Fibroblast of peridontal ligament (primary cell): ENCODE measurements at regions not wholly inside any gene's neighbourhood (a gene's known extent, or its start where the extent isn't known, plus 50 kb on each side); places are given as distances from the start of the nearest gene placed in this dataset.
A peak's percentile ranks its signal among the peaks of the same experiment; 100 is the strongest.

Experiments
- DNase-seq: peaks from one replicate; pipeline ENCODE4 v3.0.0-alpha.2; 2010; ENCODE audit errors: extremely low read depth

- no peak for DNase-seq
Observed at GRCh38 chr6:106035655-106036054, 50.5 kb upstream of the PRDM1 start.

DNA sequence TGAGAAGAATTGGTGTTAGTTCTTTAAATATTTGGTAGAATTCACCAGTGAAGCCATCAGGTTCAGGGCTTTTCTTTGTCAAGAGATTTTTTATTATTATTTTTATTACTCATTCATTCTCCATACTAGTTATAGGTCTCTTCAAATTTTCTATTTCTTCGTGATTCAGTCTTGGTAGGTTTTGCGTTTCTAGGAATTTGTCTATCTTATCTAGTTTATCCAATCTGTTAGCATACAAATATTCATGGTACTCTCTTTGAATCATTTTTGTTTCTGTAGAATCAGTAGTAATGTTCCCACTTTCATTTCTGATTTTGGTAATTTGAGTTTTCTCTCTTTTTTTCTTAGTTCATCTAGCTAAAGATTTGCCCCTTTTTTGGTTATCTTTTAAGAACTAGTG lies 52.3 kb upstream of the PRDM1 start:
- DNase-seq: no peak

GRCh38 chr6:106027758-106028157 lies 58.4 kb upstream of the PRDM1 start:
- no peak for DNase-seq

DNA sequence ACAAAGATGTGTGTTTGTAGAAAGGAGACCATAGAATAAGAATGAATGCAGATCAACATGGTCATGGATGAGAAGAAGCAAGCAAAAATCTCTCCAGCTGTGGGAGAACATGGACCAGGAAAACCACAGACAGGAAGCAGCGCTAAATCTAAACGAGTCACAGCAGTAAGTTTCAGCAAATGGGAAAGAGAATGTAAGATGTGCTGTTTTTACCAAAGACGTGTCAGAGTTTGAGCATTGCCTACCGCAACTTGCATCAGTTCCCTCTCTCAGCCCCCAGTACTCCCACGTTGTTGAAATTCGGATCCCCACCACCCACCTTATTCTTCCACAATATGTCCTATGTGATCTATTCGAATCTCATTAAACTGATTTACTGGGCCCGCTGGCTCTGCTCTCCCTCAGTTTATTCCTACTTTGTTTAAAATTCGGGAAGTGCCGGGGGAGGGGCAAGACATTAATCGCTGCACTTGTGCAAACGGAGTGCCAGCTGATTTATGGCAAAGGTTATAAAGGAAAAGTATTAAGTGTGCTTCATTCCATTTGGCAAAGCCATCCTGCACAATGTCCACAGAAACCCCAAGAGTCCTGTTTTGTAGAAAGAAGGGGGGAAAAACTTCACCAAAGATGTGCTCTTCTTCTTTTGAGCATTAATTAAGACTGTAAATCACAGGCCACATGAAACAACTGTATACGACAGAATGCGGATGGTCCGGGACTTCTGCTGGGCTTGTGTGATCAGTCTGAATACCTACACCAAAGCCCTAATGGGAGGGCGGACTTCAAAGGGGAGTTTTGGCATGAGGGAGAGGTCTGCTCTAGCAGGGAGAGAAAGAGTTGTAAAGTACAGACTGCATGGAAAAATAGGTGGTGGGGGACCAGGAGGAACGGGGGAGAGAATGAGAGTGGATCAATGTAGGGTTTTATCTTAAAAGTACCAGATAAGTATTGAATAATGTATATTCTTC lies 59.1 kb upstream of the PRDM1 start:
- peak; percentile 15 for DNase-seq

GRCh38 chr6:106025655-106026054 lies 60.5 kb upstream of the PRDM1 start:
- peak; percentile 80 for DNase-seq

DNA sequence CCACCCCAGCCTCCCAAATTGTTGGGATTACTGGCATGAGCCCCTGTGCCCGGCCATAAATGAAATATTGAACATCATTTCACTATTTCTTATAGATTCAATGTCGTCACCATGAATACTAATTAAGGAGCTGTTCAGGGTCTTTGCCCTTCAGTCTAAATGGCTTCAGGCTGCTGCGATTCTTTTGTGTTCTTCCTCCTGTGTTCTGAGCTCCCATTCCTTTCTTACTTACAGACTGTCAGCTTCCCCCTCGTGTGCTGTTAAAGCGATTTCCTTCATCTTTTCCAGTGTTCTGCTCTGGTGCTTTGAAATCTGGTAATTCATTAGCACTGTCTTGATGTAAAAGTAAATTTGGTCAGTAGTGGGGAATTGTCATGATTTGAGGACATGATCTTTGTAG lies 63.3 kb upstream of the PRDM1 start:
- no peak for DNase-seq

- DNase-seq: no peak
Observed at GRCh38 chr6:106017454-106017853, 68.7 kb upstream of the PRDM1 start.

- DNase-seq: no peak
Observed at GRCh38 chr6:106014955-106015354, 71.2 kb upstream of the PRDM1 start.

- DNase-seq: no peak
Observed at GRCh38 chr6:106011476-106011875, 74.7 kb upstream of the PRDM1 start.

DNA sequence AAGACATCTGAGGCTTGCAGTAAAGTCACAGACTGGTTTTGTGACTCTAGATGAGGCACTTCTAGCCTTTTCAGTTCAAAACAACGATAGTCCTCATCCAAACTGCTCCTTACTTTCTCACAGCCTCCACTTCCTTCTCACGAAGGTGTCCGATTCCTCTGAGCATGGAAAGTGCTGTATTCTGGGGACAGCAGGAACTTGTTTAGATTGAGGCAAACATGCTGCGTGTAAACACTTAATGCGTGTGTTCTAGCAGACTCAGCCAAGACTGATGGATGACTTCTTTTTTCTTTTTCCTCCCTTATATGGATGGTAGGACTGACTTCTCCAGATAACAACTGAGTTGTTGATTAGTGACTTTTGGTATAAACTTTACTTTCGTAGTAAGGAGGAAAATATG lies 80.2 kb upstream of the PRDM1 start:
- no peak for DNase-seq

DNA sequence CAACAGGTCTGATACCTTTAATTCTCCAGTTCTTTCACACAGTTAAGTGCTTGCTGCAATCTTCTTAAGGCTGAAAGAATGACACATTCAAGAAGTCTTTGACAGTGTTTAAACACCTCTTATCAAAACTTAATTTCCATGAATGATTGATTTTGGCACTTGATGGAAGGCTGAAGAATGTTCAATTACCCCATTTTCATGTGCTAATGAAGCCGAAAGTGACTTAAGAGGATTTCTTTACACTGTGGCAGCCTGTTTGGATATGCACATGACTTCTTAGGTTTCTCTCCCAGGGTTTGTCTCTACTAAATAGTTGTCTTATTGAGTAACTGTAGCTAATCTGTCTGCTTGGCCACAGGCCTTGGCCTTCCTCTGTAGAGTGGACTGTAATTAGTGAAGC lies 81.1 kb upstream of the PRDM1 start:
- DNase-seq: no peak

DNA sequence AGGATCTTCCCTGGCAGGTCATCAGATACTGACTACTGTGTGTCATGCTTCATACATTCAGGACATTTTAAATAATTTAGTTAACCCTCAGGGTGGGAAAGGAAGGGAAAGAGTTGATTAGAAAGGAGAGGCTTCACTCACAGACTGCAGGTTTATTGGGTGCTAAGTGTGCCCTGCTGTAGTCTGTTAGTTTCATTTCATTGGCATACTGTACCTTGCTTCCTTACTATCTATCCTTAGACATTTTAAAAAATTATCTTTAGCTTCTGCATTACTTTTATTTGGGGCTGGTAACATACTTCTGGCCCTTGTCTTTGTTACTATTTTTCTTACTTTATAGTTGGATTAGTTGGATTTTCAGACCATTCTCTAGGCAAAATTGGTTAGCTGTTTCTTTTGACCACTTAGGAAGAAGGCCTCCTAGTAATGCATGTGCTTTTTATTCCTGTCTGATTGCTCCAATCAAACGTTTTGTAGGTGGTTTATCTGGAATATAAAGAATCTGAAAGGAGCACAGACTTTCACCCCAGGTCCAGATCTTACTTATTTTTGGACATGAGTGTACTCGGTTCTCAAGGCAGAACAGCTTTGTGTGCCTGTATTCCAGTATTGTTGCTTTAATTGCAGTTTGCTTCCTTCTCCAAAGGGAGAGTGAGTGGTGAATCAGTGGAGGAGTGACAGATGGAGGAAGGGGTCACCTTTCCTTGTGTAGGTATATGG lies 82.7 kb upstream of the PRDM1 start:
- DNase-seq: no peak

- no peak for DNase-seq
Observed at GRCh38 chr6:106002005-106002404, 84.1 kb upstream of the PRDM1 start.

DNA sequence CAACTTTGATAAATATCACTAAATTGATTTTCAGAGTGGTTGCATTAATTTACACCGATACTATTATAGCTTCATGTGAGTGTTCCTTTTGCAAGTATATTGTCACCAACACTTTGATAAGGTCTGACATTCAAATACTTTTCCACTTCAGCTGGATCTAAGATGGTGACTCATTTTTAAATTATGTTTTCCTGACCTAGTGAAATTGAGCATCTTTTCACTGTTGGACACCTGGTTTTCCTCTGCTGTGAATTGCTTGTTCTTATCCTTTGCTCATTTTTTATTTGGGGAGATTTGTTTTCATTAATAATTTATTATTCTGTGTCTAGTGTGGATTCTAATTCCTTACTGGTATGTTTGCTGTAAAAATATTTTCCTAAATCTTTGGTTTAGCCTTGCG lies 85.2 kb upstream of the PRDM1 start:
- DNase-seq: no peak

DNA sequence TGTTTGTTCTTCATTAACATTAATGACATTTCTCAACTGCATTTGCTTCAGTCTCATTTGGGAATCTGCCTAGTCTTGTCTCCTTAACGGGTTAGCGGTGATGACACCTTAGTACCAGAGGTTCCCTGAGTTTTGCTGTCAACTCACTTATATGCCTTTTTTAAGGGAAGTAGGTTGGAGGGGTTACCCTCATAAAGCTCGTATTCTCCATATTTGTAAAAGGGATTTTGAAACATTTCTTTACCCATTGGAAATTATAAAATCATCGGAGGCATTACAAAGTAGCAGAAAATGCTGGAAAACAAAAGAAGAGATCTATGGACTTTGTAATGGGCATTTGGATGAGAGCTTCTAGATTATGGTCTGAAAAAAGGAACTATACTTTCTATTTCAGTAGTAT lies 88.7 kb upstream of the PRDM1 start:
- DNase-seq: no peak

DNA sequence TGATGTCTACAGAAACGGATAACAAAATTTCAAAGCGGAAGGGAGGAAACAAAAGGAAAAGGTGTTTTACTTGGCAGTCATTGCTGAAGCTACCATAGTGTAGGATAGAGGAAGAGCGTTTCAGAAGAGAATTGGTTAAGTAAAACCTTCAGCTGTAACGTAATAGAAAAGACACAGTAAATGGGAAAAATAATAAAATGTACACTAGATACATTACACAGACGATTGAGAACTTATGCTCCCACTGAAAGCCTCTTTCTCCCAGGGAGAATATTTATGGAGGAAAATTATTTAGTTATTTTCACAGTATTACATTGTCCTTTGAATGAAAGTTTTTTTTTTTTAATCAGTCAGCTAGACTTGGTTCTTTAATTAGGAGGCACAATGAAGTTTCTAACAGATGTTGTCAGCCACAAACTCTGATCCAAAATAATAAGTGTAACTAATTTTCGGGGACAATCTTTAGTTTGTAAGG lies 90.7 kb upstream of the PRDM1 start:
- no peak for DNase-seq

GRCh38 chr6:105994591-105995390 lies 91.3 kb upstream of the PRDM1 start:
- peak; percentile 74 for DNase-seq

GRCh38 chr6:105994118-105994590 lies 92.0 kb upstream of the PRDM1 start:
- peak; percentile 57 for DNase-seq

DNA sequence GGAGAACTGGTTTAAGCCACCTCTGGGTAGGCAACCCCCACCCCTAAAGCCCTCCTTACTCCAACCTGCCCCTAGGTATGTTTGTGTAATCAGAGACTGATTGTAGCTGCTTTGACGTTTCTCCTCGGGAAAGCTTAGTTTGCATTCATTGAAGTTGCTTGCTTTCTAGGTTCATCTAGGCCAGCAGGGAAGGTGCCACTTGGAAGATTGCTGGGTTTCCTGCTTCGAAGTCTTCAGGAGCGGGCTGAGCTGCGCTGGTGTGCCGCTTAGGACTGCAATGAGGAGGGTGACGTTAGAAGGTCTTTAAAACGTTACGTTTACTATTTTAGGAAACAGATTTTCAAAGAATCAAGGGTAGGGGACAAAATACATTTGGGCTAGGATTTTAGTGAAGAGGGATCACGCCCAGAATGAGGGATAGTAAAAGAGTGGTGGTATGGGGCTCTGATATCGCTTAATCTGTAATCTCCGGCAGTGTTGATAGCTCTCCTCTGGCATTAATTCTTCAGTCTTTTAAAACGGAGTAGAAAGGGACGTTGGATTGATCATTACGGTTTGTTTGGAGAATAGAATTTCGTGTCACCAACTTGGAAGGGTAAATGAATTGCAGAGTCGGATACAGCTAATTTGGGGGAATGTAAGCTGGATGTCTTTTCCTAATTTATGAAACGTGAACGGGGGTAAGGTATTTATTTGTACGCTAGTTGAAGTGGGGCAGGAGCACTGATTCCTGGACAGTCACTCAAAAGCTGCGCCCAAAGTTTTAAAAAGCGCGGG lies 92.6 kb upstream of the PRDM1 start:
- no peak for DNase-seq

- peak; percentile 70 for DNase-seq
Observed at GRCh38 chr6:105992315-105992961, 93.7 kb upstream of the PRDM1 start.
